ENCODE measurements at regions not wholly inside any gene's neighbourhood (a gene's known extent, or its start where the extent isn't known, plus 50 kb on each side); places are given as distances from the start of the nearest gene placed in this dataset.

DNA sequence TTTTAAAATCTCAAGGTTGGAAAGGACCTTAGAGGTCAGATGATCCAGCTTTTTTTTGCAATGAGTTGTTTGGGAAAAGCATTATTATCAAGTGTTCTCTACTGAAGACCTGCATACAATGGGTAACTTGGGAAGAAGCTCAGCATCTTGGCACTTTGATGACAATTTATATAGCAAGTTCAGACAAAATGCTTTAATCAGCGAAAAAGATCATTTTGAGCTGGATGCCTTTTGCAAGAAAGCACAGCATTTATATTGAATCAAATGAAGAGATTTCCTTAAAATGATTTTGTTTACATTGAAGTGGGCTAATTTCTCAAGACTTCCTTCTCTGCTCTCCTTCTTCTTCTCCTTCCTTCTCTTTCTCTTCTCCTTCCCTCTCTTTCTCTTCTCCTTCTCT, 796.4 kb upstream of the CDH2 start:
- DNase-seq (ENCODE audit: low spot score), result no peak

DNA sequence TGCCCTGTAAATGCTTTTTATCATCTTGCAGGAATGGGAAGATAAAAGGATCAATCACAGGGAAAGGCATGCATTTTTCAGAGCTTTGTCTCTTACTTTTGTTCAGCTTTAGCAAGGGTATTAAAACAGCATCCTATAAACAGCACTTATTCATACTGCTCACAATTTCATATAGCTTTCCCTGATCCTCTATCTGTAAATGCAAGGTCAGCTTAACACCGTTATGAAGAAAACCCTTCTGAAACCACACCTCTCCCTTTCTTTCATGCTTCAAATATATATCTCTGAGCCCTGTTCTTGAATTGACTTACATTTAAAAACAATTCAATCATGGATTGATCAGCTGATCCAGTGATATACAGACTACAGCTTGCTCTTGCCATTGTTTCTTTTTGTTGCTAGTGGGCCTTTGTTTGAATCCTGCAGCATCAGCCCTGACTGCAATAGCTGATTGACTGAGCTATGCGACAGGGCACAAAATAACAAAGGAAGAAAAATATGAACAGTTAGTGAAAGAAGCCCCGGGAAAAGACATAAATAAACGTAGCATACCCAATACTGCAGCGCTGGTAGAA, 795.5 kb upstream of the CDH2 start:
- no peak for DNase-seq (ENCODE audit: low spot score)

DNA sequence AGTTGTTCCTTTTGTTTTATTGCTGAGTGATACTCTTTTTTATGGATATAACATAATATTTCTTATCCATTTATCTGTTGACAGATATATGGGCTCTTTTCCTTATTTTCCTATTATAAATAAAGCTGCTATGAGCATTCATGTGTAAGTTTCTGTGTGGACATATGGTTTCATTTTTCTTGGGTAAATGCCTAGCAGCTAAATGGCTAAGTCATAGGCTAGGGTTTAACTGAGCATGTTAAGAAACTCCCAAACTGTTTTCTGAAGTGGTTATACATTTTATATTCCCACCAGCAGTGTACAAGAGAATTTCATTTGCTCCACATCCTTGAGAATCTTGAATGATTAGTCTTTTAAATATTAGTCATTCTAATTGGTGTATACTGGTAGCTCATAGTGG, 786.6 kb upstream of the CDH2 start:
- DNase-seq (ENCODE audit: low spot score), result no peak

DNA sequence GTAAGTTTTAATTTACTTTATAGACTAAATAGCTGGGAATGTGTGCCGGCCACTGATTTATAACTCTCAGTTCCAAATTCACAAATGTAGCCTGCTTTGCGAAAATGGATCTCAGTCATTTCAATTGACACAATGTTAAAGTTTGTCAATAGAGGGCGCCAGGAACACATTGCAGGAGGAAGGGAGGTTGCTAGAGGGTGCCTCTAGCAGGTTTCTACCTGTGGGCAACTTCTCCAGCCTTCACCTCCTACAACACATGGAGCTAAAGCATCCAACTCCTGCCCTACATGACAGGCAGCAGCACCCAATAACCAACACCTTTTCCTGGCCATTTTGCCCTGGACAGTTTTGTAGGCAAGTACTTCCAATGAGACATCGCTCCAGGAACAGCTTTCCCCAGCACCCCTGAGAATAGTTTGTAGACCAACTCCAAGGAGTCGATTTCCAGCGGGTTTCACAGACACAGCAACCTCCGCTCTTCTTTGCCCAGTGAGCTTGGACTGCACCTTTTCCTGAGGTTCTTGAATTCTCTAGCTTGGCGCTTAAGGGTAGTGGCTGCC, 784.8 kb upstream of the CDH2 start:
- peak; percentile 4 for DNase-seq (ENCODE audit: low spot score)

DNA sequence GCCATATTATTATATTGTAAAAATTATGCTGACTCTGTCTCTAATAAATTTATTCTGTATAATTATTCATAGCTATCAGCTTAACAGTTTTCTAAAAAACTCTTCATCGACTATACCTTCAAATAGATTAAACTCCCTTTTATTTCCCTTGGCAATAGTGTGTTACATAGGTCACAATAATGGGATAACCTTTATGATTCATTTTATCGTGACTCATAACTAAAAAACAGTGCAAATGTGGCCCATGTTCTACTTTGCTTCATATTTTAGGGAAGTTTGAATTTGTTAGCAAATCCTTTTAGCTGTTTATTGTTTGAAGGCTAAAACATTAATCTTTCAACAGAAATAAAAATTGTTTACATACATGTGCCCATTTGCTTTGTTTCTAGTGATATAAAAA, 783.2 kb upstream of the CDH2 start:
- DNase-seq (ENCODE audit: low spot score), result no peak

DNA sequence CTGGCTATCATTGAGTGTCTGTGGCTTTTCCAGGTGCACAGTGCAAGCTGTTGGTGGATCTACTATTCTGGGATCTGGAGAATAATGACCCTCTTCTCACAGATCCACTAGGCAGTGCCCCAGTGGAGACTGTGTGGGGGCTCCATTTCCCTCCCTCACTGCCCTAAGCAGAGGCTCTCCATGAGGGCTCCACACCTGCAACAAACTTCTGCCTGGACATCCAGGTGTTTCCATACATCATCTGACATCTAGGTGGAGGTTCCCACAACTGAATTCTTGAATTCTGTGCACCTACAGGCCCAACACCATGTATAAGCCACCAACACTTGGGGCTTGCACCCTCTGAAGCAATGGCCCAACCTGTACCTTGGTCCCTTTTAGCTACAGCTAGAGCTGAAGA, 775.4 kb upstream of the CDH2 start:
- no peak for DNase-seq (ENCODE audit: low spot score)

DNA sequence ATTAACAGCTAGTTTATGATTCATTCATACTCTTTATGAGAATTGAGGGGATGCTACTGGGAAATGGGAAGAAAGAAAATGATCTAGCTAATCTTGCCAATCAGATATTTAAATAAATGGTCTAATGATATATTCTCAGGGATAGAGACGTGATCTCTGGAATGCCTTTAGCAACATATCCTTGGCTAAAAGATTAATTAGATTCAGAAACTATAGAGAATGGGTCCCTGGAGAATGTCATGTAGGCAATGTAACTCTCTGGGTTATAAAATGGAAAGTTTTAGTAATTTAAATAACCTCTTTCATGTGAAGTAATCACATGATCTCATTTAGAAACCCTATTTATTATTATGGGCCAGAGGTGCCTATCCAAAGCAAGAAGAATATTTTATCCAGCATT, 771.0 kb upstream of the CDH2 start:
- no peak for DNase-seq (ENCODE audit: low spot score)

DNA sequence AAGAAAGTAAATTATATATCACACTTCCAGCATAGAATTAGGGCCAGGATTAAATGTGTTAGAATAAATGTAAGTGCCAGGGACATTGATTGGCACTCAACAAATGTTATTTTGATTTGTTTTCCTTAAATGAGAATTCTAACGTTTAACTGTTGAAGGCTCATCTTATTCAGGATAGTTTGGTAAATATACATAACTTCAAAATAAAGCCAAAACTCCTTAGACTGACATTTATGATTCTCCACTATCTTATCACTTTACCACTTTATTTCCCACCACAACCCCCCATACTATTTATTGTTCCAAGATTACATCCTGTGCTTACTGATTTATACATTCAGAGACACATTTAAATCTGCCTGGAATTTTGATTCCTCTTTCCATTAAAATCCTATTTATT, 769.5 kb upstream of the CDH2 start:
- no peak for DNase-seq (ENCODE audit: low spot score)

DNA sequence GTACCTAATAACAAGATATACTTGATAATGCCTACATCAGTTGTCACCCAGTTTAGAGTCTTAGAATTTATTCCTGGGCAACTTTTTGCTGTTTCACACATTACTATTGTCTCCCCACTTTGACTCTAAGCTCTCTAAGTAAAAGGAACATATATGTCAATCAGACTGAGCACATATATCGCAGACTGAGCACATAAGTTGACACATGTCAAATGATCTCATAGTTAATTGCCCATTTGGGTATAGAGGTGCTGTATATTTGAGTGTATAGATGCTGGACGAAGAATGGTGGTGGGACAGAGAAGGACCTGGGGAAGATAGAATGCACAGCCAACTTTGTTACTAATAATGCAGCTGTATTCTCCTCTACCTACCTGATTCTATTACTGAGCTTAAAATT, 746.0 kb upstream of the CDH2 start:
- DNase-seq (ENCODE audit: low spot score), result no peak

DNA sequence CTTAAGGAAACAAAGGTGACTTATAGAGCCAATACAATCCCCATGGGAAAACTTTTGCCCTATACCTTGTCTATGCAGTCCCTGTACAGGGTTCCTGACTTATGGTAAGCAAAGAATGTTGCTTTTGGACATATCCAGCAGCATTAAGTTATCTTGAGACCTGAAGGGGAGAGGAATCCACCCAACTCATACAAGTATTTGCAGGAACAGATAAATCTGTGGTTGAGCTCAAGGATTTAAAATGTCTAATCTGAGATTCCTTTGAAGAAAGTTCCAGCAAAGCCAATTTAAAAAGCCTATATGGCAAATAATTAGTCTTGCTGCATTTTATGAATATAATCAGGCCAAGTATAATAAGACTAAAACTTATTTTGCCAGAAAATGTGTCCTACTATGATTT, 739.5 kb upstream of the CDH2 start:
- DNase-seq (ENCODE audit: low spot score), result no peak

DNA sequence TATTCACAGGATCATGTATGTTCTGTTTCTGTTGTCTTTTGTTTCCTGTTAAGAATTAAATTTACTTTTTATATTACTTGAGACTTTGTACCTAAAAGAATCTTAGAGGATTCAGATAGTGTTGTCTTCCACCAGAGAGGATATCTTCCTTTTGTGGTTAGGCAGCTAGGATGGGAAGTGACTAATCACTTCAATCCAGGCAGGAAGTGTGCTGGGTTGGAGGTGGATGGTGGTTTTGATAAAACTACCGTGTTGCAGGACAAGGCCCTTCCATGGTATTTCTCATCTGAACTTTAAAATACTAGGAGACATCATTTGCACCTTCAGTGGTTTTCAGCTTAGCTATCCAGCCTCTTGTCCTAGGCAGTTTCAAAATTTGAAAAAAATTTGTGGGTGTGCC, 728.6 kb upstream of the CDH2 start:
- no peak for DNase-seq (ENCODE audit: low spot score)

DNA sequence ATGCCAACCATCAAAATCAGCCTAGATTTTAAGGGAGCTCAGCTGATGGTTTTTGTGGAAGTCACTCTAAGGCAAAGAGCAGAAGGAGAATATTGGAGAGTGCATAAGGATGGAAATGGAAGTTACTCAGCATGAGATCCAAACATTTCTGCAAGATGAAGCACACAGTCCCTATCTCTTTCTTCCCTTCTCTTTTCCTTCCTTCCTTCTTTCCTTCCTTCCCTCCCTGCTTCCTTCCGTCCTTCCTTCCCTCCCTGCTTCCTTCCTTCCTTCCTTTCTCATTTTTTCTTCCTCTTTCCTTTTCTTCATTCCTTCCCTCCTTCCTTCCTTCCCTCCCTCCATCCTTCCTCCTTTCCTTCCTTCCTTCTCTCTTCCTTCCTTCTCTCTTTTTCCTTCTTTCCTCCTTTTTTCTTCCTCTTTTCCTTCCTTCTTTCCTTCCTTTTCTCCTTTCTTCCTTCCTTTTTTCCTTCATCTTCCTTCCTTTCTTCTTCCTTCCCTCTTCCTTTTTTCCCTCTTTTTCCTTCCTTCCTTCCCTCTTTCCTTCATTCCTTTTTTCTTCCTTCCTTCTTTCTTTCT, 727.9 kb upstream of the CDH2 start:
- DNase-seq (ENCODE audit: low spot score), result no peak

DNA sequence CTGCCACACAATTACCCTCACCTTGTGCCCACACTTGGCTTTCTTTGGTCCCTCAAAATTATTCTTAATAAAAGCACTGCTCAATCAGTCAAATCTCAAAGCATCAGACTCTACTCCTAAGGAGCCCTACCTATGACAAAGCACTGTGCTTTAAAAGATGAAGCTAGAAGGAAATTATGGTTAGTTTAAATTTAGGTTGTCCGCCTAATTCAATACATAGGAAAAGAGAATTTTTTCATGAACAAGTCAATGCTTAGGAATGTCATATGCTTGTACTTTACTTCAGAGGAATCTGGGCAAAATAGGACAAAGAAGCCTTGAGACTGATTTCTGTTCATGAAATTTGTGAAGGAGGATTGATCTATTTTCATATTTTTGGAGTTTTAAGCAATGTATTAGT, 726.4 kb upstream of the CDH2 start:
- DNase-seq (ENCODE audit: low spot score), result no peak

DNA sequence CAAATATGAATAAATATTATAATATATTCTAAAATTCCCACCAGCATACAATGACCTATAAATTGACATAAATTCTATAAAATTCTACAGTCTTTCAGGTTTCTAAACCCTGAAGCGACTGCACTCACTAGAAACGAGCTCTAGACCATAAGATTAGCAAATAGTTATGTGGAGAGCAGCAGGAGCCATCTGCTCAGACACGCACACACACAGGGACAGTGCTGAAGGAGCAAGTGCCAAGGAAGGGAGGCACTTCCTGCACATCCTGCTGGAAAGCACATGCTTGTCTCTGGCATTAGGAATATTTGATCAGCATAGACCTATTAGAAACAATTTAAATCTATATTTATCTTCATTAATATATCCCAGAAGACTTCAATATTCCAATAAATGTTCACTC, 713.9 kb upstream of the CDH2 start:
- DNase-seq (ENCODE audit: low spot score), result no peak

DNA sequence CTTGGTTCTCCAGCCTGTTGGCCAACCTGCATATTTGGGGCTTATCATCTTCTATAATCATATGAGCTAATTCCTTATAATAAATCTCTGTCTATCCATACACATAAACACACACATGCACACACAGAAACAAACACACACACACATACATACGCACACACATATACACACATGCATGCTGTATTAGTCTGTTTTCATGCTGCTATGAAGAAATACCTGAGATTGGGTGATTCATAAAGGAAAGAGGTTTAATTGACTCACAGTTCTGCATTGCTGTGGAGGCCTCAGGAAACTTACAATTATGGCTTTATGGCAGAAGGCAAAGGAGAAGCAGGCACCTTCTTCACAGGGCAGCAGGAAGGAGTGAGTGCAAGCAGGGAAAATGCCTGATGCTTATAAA, 707.4 kb upstream of the CDH2 start:
- no peak for DNase-seq (ENCODE audit: low spot score)

DNA sequence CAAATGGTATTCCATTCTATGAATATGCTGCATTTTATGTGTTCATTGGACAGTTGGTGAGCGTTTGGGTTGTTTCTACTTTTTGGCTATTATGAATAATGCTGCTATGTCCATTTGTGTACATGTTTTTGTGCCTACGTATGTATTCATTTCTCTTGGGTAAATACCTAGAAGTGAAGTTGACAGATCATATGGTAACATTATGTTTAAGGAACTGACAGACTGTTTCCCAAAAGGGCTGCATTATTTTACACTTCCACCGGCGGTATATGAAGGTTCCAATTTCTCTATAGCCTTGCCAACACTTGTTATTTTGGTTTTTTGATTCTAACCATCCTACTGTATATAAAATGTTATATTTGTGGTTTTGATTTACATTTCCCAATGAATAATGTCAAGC, 703.9 kb upstream of the CDH2 start:
- DNase-seq (ENCODE audit: low spot score), result no peak

DNA sequence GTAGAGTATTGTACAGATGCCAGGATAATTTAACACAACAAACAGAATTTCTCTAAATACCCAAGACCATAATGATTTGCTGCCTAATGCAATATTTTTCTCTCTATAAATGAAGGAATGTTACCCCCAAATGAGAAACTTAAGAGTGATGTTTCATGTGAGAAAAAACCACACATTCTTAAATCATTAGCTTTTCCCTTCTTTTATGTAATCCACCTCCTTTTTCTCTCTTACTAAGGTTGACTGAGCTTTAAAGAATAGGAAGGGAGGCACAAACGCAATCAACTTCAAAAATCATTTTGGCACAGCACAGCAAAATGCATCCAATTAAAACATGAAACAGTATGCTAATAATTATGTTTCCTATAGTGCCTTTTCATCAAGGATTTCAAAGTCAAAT, 698.1 kb upstream of the CDH2 start:
- no peak for DNase-seq (ENCODE audit: low spot score)

DNA sequence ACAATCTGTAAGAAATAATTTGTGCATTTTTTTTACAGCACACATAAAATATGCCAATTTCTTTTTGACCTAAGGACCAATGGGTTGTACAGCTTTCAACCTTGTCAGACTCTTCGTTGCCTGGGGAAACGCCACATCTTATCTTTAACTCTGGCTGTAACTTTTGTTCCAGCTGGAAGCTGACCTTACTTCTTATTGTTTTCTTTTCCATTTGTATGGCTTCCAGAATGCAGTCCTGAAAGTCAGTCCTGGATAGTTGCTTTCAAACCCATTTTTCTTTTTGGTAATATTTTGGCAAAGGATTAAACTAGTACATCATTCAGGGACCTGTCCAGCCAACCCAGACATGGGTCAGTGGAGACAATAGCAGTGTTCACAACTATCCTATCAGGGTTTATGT, 686.5 kb upstream of the CDH2 start:
- DNase-seq (ENCODE audit: low spot score), result no peak

DNA sequence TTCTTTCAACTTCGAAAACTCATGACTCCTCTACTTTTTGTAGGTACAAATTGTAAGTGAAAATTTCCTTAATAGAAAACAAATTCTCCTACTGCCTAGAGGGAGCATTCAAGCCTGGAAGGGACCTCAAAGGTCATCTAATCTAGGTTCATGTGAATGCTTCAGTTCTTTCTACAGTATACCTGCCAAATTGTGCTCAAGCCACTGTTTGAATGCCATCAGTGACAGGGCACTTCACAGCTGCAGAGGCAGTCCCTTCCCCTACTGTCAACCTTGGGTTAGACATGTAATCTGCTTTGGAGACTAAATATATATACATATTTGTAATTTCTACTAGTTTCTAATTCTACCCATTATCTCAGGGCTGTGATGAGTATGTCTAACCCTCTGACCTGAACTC, 681.3 kb upstream of the CDH2 start:
- no peak for DNase-seq (ENCODE audit: low spot score)

DNA sequence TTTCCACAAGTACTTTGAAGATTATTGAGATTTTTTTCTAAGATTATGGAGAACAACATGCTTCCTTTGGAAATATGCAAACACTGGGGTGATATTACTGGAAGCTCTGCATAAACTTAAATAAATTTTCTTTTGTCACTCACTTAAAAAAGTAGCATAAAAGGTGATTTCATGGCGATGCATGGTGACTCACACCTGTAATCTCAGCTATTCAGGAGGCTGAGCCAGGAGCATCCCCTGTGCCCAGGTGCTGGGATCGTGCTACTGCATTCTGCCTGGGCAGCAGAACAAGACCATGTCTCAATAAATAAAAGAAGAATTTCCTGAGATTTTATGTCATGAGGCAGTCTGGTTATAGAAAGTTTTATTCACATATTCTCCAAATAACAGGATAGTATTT, 679.1 kb upstream of the CDH2 start:
- no peak for DNase-seq (ENCODE audit: low spot score)

DNA sequence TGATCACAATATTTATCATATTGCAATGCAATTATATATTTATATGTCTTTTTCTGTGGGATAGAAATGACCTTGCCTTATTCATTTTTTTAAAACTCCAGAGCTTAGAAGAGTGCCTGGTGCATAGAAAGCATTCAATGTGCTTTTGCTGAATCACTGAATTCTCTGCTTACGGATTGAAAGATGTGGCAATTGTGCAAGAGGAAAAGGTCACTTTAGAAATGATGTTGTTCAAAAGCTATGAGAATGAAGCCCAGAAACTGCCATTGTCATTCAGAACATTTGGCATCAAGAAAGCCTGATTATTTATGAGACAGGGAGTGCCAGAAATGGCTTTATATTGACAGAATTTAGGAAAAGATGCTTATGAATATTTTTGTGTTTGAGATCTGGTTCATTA, 678.6 kb upstream of the CDH2 start:
- no peak for DNase-seq (ENCODE audit: low spot score)

DNA sequence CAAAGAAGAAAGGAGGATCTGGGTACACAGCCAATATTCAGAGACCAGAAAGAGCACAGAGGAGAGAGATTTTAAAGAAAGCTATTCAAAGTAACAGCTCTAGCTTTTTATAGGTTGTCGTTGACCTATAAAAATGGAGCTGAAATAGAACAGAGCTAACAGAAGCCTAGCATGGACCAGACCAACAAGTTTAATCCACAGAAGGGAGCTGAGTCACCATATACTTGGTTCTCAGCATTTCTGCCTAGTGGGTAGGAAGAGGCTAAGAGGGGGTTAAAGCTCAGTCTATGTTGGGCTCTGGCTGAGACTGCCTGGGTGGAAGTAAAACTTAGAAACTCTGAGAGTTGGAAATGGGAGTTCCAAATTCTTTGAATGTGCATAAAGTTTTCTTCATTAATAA, 678.0 kb upstream of the CDH2 start:
- no peak for DNase-seq (ENCODE audit: low spot score)

DNA sequence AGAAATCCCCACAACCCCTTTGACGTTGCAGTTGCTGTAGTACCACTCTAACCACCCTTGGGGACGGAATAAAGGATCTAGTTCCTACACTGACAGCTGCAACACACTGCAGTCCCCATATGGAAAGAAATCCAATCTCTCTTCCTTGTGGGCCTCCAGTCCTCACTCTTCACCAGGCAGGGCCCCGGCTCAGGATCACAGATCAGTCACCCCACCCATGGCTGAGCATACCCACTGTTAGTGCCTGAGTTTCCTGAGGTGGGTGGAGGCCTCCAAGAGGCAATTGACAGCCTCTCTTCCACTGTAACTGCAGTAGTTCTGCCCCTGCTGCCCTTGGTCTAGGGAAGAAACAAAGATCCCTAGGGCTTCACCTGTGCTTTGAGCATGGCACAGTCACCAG, 670.0 kb upstream of the CDH2 start:
- DNase-seq (ENCODE audit: low spot score), result no peak

DNA sequence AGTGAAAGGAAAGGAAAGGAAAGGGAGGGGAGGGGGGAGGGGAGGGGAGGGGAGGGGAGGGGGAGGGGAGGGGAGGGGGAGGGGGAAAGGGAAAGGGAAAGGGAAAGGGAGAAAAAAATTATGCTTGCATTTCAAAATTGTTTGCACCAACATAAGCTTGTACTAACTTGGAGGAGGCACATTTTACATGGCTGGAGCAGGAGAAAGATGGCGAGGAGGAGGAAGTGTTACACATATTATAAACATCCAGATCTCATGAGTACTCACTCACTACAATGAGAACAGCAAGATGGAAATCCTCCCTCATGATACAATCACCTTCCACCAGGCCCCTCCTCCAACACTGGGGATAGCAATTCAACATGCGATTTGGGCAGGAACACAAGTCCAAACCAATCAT, 660.2 kb upstream of the CDH2 start:
- no peak for DNase-seq (ENCODE audit: low spot score)

DNA sequence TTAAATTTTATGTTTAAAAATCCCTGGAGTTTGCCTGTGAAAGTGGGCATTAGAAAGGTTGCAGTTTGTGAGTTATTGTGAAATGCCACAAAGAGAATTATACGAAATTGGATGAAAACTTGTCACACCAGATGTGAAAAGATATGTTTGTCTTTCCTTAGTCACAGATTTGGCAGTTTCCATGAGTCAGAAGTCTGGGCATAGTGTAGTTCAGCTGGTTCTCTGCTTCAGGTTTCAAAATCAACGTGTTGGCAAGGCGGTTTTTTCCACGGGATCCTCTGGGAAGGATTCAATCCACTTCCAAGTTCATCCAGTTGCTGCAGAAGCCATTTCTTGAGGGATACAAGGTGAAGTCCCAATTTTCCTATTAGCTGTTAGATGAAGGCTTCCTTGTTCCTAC, 658.0 kb upstream of the CDH2 start:
- peak; percentile 4 for DNase-seq (ENCODE audit: low spot score)
